Spleen (tissue), 7 donors: ENCODE measurements at regions not wholly inside any gene's neighbourhood (a gene's known extent, or its start where the extent isn't known, plus 50 kb on each side); places are given as distances from the start of the nearest gene placed in this dataset.

Experiments
- CTCF ChIP-seq, 11 experiments: fragments of 200-600 bp in 7 of 11; fragments of 450-650 bp in 4 of 11; sonication (generic) in 4 of 11; IDR thresholded peaks in 8 of 11; conservative IDR thresholded peaks in 3 of 11; 1 replicate in 7 of 11; 2 replicates in 4 of 11; pipeline versions ENCODE4 v1.4.0 to v1.8.0; 2016 to 2021; ENCODE audit warnings: antibody characterized with exemption in 11 of 11, inconsistent platforms in 4 of 11, mild to moderate bottlenecking in 1 of 11
- POLR2A ChIP-seq, 3 donors: fragments of 450-650 bp; IDR thresholded peaks; one replicate each; pipeline ENCODE4 v1.5.1; 2017; ENCODE audit warnings: antibody characterized with exemption in 3 of 3, mild to moderate bottlenecking in 1 of 3
- donor health status: DM: no; HTN: no; CAD: no; lungs with moderate emphysema.
- donor health status: DM: no; HTN: no; CAD: no.
- donor health status: DM: no; HTN: no; CAD: no.

- no peak for TF ChIP-seq CTCF (IDR thresholded peaks at IDR 0.05 in 8 of 11, conservative IDR thresholded peaks at IDR 0.05 in 3 of 11)
- no peak for TF ChIP-seq POLR2A (IDR thresholded peaks at IDR 0.05)
Measured at GRCh38 chr4:23630110-23630509, 259.7 kb downstream of the PPARGC1A start.
